Large intestine (tissue), 3 donors: ENCODE measurements at regions not wholly inside any gene's neighbourhood (a gene's known extent, or its start where the extent isn't known, plus 50 kb on each side); places are given as distances from the start of the nearest gene placed in this dataset.
"Not testable (repeated sequence)": the region's sequence is repeated elsewhere in the genome, so short reads cannot be mapped to it uniquely, and the experiment has no call there.

Source experiments
- DNase-seq, 2 donors: peaks; one replicate each; pipeline versions ENCODE4 v3.0.0 to v3.0.0-alpha.2; 2013
- H3K27ac ChIP-seq: one replicate; pipeline ENCODE4 v1.5.1; 2013; ENCODE audit warnings: low read length
- H3K27me3 ChIP-seq: 2 replicates; pipeline ENCODE4 v1.6.1; 2013; ENCODE audit warnings: low read length; ENCODE audit not compliant: control insufficient read depth, insufficient read depth
- H3K36me3 ChIP-seq: 2 replicates; pipeline ENCODE4 v1.6.1; 2013; ENCODE audit warnings: low read length; ENCODE audit not compliant: control insufficient read depth, insufficient read depth
- H3K4me1 ChIP-seq: one replicate; pipeline ENCODE4 v1.6.1; 2013; ENCODE audit warnings: low read length; ENCODE audit not compliant: control insufficient read depth, insufficient read depth
- H3K4me3 ChIP-seq: one replicate; pipeline ENCODE4 v1.5.1; 2013; ENCODE audit warnings: low read length
- H3K9me3 ChIP-seq: one replicate; pipeline ENCODE4 v1.6.1; 2013; ENCODE audit warnings: mild to moderate bottlenecking, low read depth, low read length, moderate library complexity; ENCODE audit not compliant: control insufficient read depth
- WGBS: methylation state at CpG from one replicate; pipeline ENCODE4 v1.1.5; 2013; ENCODE audit warnings: low lambda C conversion rate; ENCODE audit not compliant: insufficient coverage; 5-methylcytosine and 5-hydroxymethylcytosine counted together

DNA sequence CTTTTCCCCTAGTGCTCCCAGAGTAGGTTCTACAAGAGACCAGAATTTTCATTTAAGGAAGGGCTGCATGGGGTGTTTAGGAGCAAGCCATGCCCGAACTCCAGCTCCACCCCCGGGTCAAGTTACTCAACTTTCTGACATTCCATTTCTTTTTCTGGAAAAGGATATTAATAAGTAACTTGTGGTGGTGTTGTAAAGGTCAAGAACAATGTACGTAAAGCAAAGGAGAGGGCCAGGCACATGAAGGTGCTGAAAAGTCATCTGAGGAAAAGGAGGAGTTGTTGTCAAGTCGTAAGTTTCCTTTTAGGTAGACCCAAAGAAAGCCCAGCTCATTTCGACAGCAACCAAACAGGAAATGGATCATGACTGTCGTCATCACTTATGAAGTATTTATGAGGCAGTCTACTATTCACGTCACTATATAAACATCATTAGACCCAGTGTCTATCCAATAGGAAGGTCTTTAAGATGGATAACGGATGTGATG lies 319.6 kb upstream of the IL12A start:
- H3K9me3 ChIP-seq: no peaks in the 10 kb centered on the region
- no peaks in the 10 kb centered on the region for H3K27me3 ChIP-seq
- peak; percentile 65 to 73 for DNase-seq
- no peak overlapping the region for H3K4me3 ChIP-seq
- no peaks in the 10 kb centered on the region for H3K36me3 ChIP-seq
- H3K4me1 ChIP-seq: peaks cover 17% of the 10 kb centered on the region
- peak overlapping the region; percentile 17 for H3K27ac ChIP-seq
- WGBS: 18% methylated on average over 2 of the region's 8 CpGs

DNA sequence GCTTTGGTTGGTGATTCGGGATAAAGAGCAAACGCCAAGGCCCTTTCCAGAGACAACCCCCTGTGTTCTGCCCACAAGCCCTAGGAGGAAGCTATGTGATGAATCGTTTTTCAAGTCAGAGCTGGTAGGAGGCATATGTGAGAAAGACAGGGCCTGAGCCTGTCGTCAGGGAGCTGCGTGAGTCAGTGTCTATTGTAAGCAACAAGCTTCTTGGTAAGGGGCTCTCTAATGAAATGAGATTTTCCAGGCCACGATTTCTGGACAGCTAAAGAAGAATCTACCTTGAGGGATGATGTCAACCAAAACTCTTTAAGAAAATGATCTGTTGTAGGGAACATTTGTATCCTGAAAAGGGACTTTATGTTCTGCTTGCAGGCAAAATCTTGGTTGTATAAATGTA lies 318.9 kb upstream of the IL12A start:
- WGBS: 80% methylated on average over 2 of the region's 6 CpGs
- H3K9me3 ChIP-seq: no peaks in the 10 kb centered on the region
- no peaks in the 10 kb centered on the region for H3K27me3 ChIP-seq
- DNase-seq: peak in 1 of 2 donors; percentile 9
- peak overlapping the region; percentile 17 for H3K27ac ChIP-seq
- no peaks in the 10 kb centered on the region for H3K36me3 ChIP-seq
- peaks cover 17% of the 10 kb centered on the region for H3K4me1 ChIP-seq
- no peak overlapping the region for H3K4me3 ChIP-seq

DNA sequence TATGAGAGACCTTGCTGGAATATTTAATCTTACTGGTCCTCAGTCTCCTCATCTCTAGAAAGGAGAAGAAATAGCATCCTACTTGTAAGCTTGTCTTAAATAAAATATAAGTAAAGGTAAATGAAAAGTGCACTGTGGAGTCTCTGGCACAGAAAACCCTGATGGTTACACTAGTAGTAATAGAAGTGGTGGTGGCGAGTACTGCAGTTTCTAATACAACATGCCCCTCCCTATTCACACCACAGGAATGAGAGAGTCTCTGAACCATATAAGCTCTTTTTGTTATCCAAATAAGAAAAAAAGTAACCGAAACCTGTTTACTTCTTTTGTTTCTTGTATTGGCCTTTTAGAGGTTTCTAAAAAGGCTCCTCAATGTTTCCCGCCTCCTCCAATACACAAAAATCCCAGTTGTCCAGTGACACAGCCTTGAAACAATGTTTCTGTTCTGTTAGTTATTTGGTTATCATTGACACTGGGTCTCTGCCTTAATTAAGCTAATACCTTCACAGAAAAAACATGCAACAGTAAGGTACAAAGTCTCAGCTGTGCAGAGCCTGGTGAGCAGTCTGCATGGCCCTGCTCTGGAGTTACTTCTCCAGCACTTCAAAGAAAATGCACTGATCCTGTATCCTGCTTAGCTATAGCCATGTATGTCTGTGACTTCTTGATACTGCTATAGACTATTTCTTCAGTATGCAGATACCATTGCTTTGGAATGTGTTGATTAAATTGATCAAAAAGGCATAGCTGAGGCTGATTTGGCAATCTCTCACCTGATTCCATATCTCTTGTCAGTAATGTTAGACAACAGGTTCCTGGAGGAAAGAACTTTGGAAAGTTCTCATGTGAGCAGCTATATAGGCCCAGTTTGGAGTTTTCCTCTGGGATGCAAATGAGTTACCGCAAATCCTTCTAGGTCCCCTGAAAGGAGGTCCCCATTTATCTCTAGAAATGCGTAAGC lies 315.6 kb upstream of the IL12A start:
- WGBS: 100% methylated on average over 1 of the region's 5 CpGs
- Histone ChIP-seq H3K9me3 (no peaks in the 10 kb centered on the region), H3K36me3 (no peaks in the 10 kb centered on the region), H3K27me3 (no peaks in the 10 kb centered on the region), H3K27ac (peak overlapping the region; percentile 52), H3K4me3 (no peak overlapping the region), H3K4me1 (peaks cover 17% of the 10 kb centered on the region)
- peak in 1 of 2 donors; percentile 51 for DNase-seq

DNA sequence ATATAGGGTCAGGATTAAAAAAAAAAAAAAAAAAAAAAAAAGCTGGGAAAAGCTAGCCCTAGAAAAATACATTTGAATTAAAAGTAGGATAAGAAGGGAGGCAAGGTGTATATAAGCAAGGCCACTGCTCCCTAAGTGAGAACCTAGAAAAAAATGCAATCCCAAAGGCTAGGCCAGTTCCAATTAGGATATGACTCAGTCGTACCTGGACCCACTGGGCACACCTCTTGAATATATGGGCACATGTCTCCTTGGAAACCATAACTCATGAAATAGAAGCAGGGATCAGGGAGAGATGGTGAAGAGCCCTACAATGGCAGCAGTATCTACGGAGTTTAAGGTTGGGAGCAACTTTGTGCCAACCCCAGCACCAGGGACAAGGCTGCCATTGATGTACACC lies 314.1 kb upstream of the IL12A start:
- Histone ChIP-seq H3K27me3 (no peaks in the 10 kb centered on the region), H3K27ac (no peak overlapping the region), H3K4me3 (no peak overlapping the region), H3K4me1 (peaks cover 10% of the 10 kb centered on the region), H3K36me3 (no peaks in the 10 kb centered on the region), H3K9me3 (no peaks in the 10 kb centered on the region)
- WGBS: no CpG with 5 or more reads among the region's 2 CpGs
- DNase-seq: no peak

DNA sequence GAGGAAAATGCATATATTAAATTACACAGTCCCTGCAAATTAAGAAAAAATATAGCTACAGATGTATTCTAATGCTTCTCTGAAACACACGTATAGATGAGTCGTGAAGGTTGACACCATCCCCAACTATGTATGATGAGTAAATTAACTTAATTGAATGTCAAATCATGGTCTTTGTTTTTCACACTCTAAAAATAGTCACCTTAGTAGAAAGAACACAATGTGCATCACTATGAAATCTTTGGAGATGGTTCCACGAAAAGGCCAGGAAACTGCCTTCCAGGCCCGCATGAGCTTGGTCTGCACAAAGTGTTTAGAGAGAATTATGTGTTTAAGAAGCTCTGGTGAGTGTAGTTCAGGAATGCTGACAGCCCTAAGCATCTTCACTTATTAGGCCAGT lies 313.4 kb upstream of the IL12A start:
- Histone ChIP-seq H3K36me3 (no peaks in the 10 kb centered on the region), H3K4me1 (peaks cover 10% of the 10 kb centered on the region), H3K27ac (no peak overlapping the region), H3K9me3 (no peaks in the 10 kb centered on the region), H3K4me3 (no peak overlapping the region), H3K27me3 (no peaks in the 10 kb centered on the region)
- 40% methylated on average over 1 of the region's 4 CpGs for WGBS
- DNase-seq: no peak

DNA sequence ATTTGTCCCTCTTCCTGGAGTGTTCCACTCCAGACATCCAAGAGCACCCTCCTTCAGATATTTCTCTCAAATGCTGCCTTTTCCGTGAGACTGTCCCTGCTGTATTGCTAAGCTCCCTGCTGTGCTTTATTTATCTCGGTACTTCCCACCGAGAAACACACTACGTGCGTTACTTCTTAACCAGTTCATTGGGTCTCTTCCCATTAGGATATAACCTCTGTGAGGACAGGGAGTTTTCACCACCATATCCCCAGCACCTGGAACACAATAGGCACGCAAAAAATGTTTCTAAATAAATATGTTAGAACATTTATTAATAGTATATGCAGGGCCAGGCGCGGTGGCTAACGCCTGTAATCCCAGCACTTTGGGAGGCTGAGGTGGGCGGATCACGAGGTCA lies 308.7 kb upstream of the IL12A start:
- WGBS: 36% methylated on average over 3 of the region's 11 CpGs
- Histone ChIP-seq H3K27me3 (no peaks in the 10 kb centered on the region), H3K4me3 (no peak overlapping the region), H3K4me1 (no peaks in the 10 kb centered on the region), H3K9me3 (no peaks in the 10 kb centered on the region), H3K27ac (no peak overlapping the region), H3K36me3 (no peaks in the 10 kb centered on the region)
- no peak for DNase-seq

DNA sequence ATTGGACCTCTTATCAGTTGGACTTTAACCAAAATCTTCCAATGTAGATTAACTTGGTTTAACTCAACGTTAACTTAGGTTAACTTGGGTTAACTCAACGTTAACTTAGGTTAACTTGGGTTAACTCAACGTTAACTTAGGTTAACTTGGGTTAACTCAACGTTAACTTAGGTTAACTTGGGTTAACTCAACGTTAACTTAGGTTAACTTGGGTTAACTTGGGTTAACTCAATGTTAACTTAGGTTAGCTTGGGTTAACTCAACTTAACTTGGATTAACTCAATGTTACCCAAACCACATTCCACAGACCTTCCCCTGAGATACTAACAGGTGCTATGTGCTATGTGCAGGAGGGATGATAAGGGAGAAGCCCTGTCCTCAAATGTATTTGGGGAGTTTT lies 306.9 kb upstream of the IL12A start:
- not testable (repeated sequence) for DNase-seq, H3K36me3 ChIP-seq, H3K9me3 ChIP-seq, H3K27me3 ChIP-seq, H3K27ac ChIP-seq, H3K4me3 ChIP-seq, H3K4me1 ChIP-seq
- WGBS: no CpG with 5 or more reads among the region's 5 CpGs

DNA sequence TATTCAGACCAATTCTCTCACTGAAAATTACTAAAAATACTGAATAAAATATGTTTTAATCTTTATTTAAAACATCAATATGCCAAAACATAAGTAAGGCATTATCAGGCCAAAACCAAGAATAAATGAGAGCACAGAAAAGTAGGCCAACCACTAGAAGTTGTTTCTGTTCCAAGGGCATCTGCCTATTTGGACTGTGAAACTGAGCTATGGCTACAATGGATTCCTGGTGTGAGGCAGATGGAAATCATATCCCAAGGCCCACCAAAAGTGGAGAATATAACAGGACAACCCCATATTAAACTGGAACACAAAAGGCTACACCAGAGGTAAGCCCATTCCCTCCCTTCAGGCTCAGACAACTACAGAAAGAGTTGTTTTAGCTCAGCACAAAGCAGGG lies 302.8 kb upstream of the IL12A start:
- Histone ChIP-seq H3K4me1 (no peaks in the 10 kb centered on the region), H3K9me3 (no peaks in the 10 kb centered on the region), H3K36me3 (no peaks in the 10 kb centered on the region), H3K27ac (no peak overlapping the region), H3K4me3 (no peak overlapping the region), H3K27me3 (no peaks in the 10 kb centered on the region)
- no peak for DNase-seq

DNA sequence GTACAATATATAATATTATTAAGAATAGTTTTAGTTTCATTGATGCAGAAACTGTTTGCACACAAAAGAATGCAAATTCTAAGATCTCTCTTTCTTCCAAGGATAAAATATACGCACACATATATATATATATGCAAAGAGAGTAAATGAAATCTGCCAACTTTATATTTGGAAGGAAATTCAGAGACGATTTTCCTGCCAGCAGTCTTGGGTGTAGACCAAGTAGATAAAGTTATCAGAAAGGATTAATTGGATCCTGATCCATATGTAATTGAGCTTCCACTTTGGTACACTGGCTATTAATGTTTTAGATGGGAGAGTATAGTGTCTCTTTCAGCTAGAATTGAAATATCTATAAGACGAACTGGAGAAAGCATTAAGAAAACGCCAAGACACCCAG lies 295.4 kb upstream of the IL12A start:
- H3K36me3 ChIP-seq: no peaks in the 10 kb centered on the region
- no peak overlapping the region for H3K4me3 ChIP-seq
- no peaks in the 10 kb centered on the region for H3K9me3 ChIP-seq
- 100% methylated on average over 1 of the region's 4 CpGs for WGBS
- H3K27ac ChIP-seq: no peak overlapping the region
- no peaks in the 10 kb centered on the region for H3K27me3 ChIP-seq
- H3K4me1 ChIP-seq: no peaks in the 10 kb centered on the region
- no peak for DNase-seq

DNA sequence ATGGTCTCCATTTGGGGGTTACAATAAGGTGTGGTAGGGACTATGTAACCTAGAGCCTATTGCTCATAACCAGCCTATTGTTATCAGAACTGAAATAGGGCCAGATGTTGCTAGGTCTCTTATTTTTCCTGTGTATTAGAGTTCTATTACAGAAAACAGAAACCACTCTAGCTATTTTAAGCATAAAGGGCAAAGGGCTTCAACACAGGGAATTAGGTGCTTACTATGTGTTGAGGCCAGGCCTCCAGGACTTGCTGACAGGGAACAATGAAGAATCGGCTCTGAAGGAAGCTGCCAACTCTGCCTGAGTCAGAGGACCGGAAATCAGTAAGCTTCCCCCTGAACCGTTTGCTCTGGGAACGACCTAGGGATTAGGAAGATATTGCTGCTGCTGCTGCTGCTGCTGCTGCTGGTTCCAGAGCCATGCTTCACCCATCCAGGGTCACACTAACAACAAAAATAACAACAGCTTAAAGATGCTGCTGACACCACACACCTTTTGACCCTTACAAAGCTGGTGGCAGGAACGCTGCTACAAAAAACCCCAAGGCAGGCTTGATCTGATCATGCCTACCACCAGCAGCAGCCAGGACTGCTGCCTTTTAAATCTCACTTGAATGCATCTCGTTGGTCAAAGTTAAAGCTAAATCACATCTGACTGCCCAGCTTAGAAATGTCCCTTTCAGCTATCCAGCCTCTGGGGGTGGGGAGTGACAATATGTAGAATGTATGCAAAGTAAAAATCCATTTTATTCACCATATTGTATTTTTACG lies 276.9 kb upstream of the IL12A start:
- H3K27ac ChIP-seq: peak overlapping the region; percentile 68
- 100% methylated on average over 1 of the region's 7 CpGs for WGBS
- H3K4me1 ChIP-seq: peaks cover 5% of the 10 kb centered on the region
- H3K9me3 ChIP-seq: peaks cover 5% of the 10 kb centered on the region
- peak; percentile 42 to 70 for DNase-seq
- H3K4me3 ChIP-seq: no peak overlapping the region
- H3K36me3 ChIP-seq: no peaks in the 10 kb centered on the region
- no peaks in the 10 kb centered on the region for H3K27me3 ChIP-seq
